Liver (tissue), 3 donors: ENCODE measurements at regions not wholly inside any gene's neighbourhood (a gene's known extent, or its start where the extent isn't known, plus 50 kb on each side); places are given as distances from the start of the nearest gene placed in this dataset.

ENCODE experiments used
- FOXA2 ChIP-seq: IDR thresholded peaks from 2 replicates; pipeline ENCODE4 v1.6.1; 2016; ENCODE audit warnings: antibody characterized with exemption
- HNF4A ChIP-seq, 2 donors: conservative IDR thresholded peaks; 2 replicates each; pipeline ENCODE4 v1.6.1; 2016; ENCODE audit warnings: antibody characterized with exemption in 2 of 2, mild to moderate bottlenecking in 2 of 2
- JUND ChIP-seq, 2 donors: IDR thresholded peaks; 2 replicates each; pipeline ENCODE4 v1.6.1; 2016; ENCODE audit warnings: antibody characterized with exemption in 2 of 2
- MAX ChIP-seq: IDR thresholded peaks from 2 replicates; pipeline ENCODE4 v1.6.1; 2016; ENCODE audit warnings: antibody characterized with exemption
- RAD21 ChIP-seq, 2 donors: IDR thresholded peaks; 2 replicates each; pipeline ENCODE4 v1.6.1; 2016; ENCODE audit warnings: antibody characterized with exemption in 2 of 2, mild to moderate bottlenecking in 2 of 2
- REST ChIP-seq: IDR thresholded peaks from 2 replicates; pipeline ENCODE4 v1.6.1; 2016; ENCODE audit warnings: antibody characterized with exemption, mild to moderate bottlenecking
- RXRA ChIP-seq, 2 donors: IDR thresholded peaks; 2 replicates each; pipeline ENCODE4 v1.6.1; 2017 to 2018; ENCODE audit warnings: antibody characterized with exemption in 2 of 2, mild to moderate bottlenecking in 1 of 2
- SP1 ChIP-seq: IDR thresholded peaks from 2 replicates; pipeline ENCODE4 v1.6.1; 2018; ENCODE audit warnings: antibody characterized with exemption, mild to moderate bottlenecking
- YY1 ChIP-seq: IDR thresholded peaks from 2 replicates; pipeline ENCODE4 v1.6.1; 2016; ENCODE audit warnings: antibody characterized with exemption, mild to moderate bottlenecking
- TF ChIP-seq, protein P1 (sequence below): fragments of 150-350 bp; IDR thresholded peaks from 2 replicates; pipeline ENCODE4 v1.5.1; 2017; ENCODE audit warnings: improper control_type of control experiment, low read depth, low read length; ENCODE audit not compliant: missing input control
- donor health status: healthy.
- donor health status: healthy.

- TF ChIP-seq MAX (no peak), YY1 (no peak), REST (no peak), FOXA2 (no peak), JUND (IDR thresholded peaks at IDR 0.05) (no peak), SP1 (no peak), HNF4A (conservative IDR thresholded peaks at IDR 0.05) (no peak), RXRA (IDR thresholded peaks at IDR 0.05) (no peak), RAD21 (IDR thresholded peaks at IDR 0.05) (no peak)
- TF ChIP-seq, protein P1, sequence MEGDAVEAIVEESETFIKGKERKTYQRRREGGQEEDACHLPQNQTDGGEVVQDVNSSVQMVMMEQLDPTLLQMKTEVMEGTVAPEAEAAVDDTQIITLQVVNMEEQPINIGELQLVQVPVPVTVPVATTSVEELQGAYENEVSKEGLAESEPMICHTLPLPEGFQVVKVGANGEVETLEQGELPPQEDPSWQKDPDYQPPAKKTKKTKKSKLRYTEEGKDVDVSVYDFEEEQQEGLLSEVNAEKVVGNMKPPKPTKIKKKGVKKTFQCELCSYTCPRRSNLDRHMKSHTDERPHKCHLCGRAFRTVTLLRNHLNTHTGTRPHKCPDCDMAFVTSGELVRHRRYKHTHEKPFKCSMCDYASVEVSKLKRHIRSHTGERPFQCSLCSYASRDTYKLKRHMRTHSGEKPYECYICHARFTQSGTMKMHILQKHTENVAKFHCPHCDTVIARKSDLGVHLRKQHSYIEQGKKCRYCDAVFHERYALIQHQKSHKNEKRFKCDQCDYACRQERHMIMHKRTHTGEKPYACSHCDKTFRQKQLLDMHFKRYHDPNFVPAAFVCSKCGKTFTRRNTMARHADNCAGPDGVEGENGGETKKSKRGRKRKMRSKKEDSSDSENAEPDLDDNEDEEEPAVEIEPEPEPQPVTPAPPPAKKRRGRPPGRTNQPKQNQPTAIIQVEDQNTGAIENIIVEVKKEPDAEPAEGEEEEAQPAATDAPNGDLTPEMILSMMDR, result no peak
Observed at GRCh38 chr4:181475359-181475758, 767.8 kb upstream of the TENM3 start.
